Neuron (in vitro differentiated cells): ENCODE measurements at regions not wholly inside any gene's neighbourhood (a gene's known extent, or its start where the extent isn't known, plus 50 kb on each side); places are given as distances from the start of the nearest gene placed in this dataset.

Experiments
- H2AFZ ChIP-seq: one replicate; pipeline ENCODE4 v1.6.1; 2013; ENCODE audit warnings: low read depth, mild to moderate bottlenecking, inconsistent platforms, low read length, moderate library complexity
- H3K27me3 ChIP-seq: one replicate; pipeline ENCODE4 v1.6.1; 2013; ENCODE audit warnings: low read length; ENCODE audit not compliant: insufficient read depth
- H3K36me3 ChIP-seq: one replicate; pipeline ENCODE4 v1.6.1; 2013; ENCODE audit warnings: low read length; ENCODE audit not compliant: insufficient read depth
- H3K4me1 ChIP-seq: one replicate; pipeline ENCODE4 v1.6.1; 2013; ENCODE audit warnings: low read length; ENCODE audit not compliant: insufficient read depth
- H3K4me3 ChIP-seq: 2 replicates; pipeline ENCODE4 v1.5.1; 2013; ENCODE audit warnings: mild to moderate bottlenecking, low read length, moderate library complexity
- H3K9me3 ChIP-seq: one replicate; pipeline ENCODE4 v1.6.1; 2013; ENCODE audit warnings: low read length

DNA sequence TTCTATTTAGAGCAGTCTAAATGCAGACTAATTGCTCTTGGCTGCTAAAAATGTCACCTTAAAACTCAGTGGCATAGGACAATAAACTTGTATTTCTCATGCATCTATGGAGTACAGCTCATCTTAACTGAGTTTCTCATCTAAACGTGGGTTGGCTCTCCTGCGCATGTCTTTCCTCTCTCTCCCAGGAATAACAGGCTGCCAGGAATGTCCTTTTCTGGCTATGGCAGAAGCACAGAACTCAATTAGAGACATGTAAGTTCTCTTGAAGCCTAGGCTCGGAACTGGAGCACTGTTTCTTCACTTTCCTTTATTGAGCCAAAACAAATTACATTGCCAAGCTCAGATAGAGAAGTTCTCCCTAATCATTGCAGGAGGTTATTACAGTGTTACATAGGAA lies 722.3 kb upstream of the FLRT2 start:
- no peaks in the 10 kb centered on the region for H3K9me3 ChIP-seq
- H2AFZ ChIP-seq = no peak overlapping the region

DNA sequence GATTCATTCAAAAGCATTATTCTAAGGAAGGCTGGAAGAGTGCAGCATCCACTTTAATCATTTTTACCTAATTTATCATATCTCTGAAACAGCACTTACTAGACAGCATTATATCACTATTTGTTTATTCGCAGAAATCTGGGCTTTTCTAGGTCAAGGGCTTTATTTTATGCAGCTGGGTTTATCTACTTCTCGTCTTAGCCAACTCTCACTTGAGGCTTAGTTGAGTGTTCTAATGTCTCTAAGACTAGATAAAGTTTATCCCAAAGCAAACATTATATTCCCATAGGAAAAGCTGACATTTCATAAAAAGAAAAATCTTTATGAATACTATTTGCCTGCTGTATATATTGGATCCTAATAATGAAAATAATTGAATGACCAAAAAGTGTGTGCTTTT lies 720.8 kb upstream of the FLRT2 start:
- no peaks in the 10 kb centered on the region for H3K4me1 ChIP-seq
- no peaks in the 10 kb centered on the region for H3K9me3 ChIP-seq
- no peaks in the 10 kb centered on the region for H3K36me3 ChIP-seq
- no peak overlapping the region for H2AFZ ChIP-seq
- H3K27me3 ChIP-seq = no peaks in the 10 kb centered on the region
- H3K4me3 ChIP-seq = no peak overlapping the region

More for the DNA sequence above, 722.3 kb upstream of the FLRT2 start:
- no peaks in the 10 kb centered on the region for H3K27me3 ChIP-seq
- H3K4me1 ChIP-seq = no peaks in the 10 kb centered on the region
- H3K36me3 ChIP-seq = no peaks in the 10 kb centered on the region
- H3K4me3 ChIP-seq = no peak overlapping the region

DNA sequence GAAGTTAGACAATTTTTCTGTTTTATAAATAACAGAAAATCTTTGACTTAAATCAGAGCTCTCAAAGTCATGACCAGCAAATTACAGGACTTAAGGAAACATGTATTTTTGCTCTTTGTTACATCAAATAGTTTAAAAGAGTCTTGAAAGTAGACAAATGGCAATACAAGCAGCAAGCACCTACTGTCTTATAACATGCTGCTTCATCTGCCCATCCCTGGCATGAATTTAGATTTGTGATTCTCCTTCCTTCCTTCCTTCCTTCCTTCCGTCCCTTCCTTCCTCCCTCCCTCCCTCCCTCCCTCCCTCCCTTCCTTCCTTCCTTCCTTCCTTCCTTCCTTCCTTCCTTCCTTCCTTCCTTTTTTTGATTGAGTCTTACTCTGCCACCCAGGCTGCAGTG lies 715.6 kb upstream of the FLRT2 start:
- Histone ChIP-seq H3K4me3 (no peak overlapping the region), H3K36me3 (no peaks in the 10 kb centered on the region), H2AFZ (no peak overlapping the region), H3K9me3 (no peaks in the 10 kb centered on the region), H3K27me3 (no peaks in the 10 kb centered on the region), H3K4me1 (no peaks in the 10 kb centered on the region)

DNA sequence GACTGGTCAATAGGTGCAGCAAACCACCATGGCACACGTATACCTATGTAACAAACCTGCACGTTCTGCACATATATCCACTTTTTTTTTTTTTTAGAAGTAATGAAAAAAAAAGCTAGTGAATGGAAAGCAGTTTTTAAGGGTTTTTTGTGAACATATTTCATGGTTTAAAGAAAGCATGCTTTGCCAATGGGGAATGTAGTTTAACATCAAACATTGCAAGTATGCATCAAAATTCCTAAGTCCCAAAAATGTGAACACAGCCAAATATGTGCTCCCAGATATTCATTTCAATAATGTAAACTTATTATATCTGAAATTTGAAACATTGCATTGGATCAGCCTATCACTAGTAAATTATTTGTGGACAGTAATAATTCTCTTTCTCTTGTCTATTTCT lies 710.4 kb upstream of the FLRT2 start:
- no peak overlapping the region for H3K4me3 ChIP-seq
- H3K4me1 ChIP-seq = no peaks in the 10 kb centered on the region
- no peaks in the 10 kb centered on the region for H3K9me3 ChIP-seq

DNA sequence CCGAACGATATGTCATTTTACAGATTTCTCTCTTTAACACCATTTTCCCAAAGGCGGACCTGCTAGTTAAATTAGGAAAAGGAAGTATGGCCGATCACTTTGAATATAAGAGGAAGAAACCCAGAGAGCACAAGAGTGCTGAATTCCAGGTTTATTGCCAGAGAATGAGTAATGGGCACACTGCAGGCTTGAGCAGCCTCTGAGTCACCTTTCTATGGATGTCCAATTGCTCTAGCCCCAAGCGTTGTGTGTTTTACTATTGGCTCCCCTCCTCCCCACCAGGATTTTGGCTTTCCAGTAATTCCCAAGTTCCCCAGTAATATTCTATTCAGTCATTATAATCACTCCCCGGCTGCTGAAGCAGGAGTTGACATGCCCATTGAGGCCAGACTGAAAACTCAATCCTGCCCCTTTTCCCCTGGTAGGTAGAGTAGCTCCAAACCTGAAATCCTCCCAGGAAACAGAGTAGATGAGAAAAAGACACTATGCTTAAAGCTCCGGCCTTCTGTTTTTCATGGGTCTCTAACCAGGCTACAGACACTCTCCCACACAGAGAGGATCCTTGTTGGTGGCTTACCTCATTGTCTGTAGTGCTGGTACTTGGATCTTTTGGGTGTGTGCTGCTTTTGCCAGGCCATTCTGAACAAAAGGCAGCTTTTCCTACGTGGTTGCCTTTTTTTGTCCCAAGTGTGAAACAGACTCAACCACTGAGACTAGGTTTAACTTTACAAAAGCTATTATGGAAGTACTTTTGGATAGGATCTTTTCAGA lies 704.3 kb upstream of the FLRT2 start:
- Histone ChIP-seq H3K4me3 (no peak overlapping the region), H3K36me3 (no peaks in the 10 kb centered on the region), H3K4me1 (no peaks in the 10 kb centered on the region), H3K9me3 (no peaks in the 10 kb centered on the region), H2AFZ (no peak overlapping the region), H3K27me3 (no peaks in the 10 kb centered on the region)

More for the DNA sequence above, 710.4 kb upstream of the FLRT2 start:
- Histone ChIP-seq H3K36me3 (no peaks in the 10 kb centered on the region), H3K27me3 (no peaks in the 10 kb centered on the region), H2AFZ (no peak overlapping the region)

DNA sequence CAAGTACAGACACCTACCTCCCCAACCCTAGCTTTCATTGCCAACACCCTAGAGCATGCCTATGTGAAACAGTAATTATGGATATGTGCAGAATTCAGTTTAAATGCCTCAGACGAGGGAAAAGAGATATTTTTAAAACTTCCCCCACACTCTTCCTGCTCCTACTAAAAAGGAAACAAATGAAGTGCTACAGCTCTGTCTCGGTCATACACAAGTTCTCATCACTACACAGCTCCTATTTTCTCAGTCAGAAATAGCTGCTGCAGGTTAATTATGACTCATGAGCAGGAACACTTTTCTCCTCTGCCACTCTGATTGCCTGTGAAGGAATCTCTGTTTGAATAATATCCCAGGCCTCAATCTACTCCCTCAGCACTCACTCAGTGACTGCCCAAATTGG lies 703.6 kb upstream of the FLRT2 start:
- no peak overlapping the region for H2AFZ ChIP-seq
- H3K36me3 ChIP-seq = no peaks in the 10 kb centered on the region
- no peaks in the 10 kb centered on the region for H3K4me1 ChIP-seq
- no peak overlapping the region for H3K4me3 ChIP-seq
- H3K27me3 ChIP-seq = no peaks in the 10 kb centered on the region
- H3K9me3 ChIP-seq = no peaks in the 10 kb centered on the region

DNA sequence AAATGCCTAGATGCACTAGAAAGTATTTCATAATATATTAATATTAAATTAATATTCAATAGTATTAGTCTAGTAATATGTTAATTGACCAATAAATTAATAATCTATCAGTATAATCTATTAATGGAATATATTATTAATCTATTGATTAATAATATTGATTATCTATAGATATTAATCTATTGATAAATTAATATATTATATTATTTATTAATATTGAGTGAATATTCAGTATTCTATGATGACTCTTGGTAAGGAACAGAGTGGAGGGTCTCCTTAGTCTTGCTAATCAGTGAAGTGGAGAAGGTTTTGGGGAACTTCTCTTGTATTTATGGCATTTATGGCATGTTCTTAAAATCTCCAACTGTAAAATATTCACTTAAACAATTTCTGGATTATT lies 679.3 kb upstream of the FLRT2 start:
- H3K9me3 ChIP-seq = no peaks in the 10 kb centered on the region
- H3K36me3 ChIP-seq = no peaks in the 10 kb centered on the region
- H3K27me3 ChIP-seq = no peaks in the 10 kb centered on the region
- H3K4me3 ChIP-seq = no peak overlapping the region
- H2AFZ ChIP-seq = no peak overlapping the region
- no peaks in the 10 kb centered on the region for H3K4me1 ChIP-seq

DNA sequence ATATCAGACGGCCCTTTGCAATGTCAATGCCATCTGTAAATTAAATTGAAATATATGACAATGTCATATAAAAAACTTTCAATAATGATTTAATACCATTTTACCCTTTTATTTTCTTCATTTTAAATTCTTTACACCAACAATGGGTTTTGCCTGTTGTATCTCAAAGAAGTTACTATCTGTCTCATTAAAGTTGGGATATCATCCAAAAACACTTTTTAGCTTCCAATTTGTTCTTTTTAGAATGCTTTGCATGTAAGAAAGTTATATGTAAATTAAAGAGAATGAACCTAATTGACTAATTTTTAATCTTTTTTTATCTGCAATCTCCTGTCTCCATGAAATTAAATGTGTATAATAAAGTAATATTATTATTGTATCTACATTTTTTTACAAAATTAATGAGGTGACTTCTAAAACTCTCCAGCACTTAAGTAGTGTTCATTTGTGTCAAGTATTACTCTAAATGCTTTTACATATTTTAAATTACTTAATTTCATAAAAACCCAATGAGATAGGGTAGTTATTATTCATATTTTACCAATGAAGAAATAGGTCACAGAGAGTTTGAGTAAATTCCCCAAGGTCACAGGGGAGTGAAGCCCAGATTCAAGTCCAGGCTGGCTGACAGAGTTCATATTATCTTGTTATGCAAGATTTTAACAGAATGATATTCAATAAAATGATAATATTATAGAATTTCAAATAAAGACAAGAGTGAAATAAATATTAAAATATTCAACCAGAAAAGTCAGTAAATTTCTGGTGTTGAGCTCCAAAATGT lies 673.0 kb upstream of the FLRT2 start:
- no peak overlapping the region for H2AFZ ChIP-seq
- no peaks in the 10 kb centered on the region for H3K27me3 ChIP-seq
- H3K4me1 ChIP-seq = no peaks in the 10 kb centered on the region
- no peak overlapping the region for H3K4me3 ChIP-seq
- no peaks in the 10 kb centered on the region for H3K36me3 ChIP-seq
- no peaks in the 10 kb centered on the region for H3K9me3 ChIP-seq

DNA sequence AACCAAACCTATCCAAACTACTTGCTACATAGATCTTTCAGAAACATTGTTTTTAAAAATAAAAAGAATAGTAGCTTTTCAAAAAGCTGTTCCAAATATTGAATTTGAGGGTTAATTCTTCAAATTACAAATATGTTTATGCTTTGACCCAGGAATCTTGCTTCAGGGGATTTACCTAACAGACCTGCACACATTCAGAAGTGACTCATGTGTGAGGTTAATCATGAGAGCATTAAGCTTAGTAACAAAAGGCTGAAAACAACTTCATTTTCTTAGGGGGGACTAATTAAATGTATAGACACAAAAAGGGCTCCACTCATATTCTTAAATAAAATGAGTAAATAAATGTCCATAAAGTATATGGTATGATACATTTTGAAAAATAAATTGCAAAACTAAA lies 672.4 kb upstream of the FLRT2 start:
- Histone ChIP-seq H3K27me3 (no peaks in the 10 kb centered on the region), H3K36me3 (no peaks in the 10 kb centered on the region), H2AFZ (no peak overlapping the region), H3K4me1 (no peaks in the 10 kb centered on the region), H3K9me3 (no peaks in the 10 kb centered on the region), H3K4me3 (no peak overlapping the region)

DNA sequence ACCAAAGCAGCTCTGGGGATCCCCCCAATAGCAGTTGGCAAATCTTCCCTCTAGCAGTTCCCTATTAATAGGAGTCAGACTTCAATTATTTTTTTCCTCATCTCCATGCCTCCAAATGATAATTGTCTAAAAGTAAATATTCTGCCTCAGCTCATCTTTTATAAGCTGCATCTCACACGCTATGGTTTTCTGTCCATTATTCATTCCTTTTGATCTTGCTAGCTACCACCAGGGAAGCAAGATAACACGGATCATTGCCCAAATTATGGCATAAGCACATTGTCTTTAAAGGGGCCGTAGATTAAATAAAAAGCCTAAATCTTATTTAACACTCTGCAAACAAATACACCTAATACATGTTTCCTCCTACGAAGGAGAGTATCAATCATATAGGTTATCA lies 670.8 kb upstream of the FLRT2 start:
- Histone ChIP-seq H3K9me3 (no peaks in the 10 kb centered on the region), H3K4me3 (no peak overlapping the region), H3K36me3 (no peaks in the 10 kb centered on the region), H3K4me1 (no peaks in the 10 kb centered on the region), H2AFZ (no peak overlapping the region), H3K27me3 (no peaks in the 10 kb centered on the region)

DNA sequence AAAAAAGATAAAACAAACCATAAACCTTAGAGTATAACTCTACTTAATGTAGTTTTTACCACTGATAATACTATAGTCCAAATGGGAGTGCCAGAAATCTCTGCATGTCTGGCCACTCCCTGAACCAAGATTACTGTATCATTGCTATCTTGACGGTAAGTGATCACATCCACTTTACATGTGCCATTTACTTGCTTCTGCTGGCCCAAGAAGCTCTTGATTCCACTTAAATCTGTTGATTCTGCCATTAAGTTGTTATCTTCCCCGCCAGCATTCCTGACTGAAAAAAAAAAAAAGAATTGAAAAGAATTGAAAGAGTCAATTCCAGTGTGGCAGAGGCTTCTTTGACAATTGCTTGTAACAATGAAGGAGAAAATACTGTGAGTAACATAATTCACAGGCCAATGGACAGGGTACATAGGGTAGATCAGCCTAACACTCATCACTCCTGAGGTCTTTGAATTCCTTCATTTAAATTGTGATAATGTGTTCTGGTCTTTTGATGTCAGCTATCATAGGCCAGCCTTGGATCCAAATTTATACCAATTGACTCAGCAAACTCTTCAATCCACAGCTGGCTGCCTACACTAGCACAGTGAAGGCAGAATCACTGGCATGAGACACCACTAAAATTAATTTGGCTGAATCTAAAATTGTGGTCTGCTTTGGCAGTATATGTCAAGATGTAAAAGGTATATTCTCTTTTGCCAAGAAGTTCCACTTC lies 665.2 kb upstream of the FLRT2 start:
- no peak overlapping the region for H3K4me3 ChIP-seq
- no peaks in the 10 kb centered on the region for H3K9me3 ChIP-seq
- peaks cover 5% of the 10 kb centered on the region for H3K4me1 ChIP-seq
- no peaks in the 10 kb centered on the region for H3K27me3 ChIP-seq
- H2AFZ ChIP-seq = no peak overlapping the region
- H3K36me3 ChIP-seq = no peaks in the 10 kb centered on the region

DNA sequence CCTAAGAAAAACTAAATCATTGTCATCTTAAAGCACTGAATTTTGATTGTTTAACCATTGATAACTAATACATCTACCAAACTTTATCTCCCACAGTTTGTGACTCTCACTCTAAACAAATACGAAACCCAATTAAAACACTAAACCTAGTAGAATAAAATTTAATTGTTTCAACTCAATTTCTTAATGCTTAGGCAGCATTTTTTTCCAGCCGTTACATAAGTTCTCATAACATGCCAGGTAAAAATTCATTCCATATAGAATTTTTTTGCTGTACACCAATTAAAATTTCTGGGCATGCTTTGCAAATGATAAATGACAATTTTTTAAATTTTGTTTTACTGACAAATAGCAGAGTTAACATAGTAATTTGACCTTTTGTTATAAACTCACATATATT lies 658.2 kb upstream of the FLRT2 start:
- H3K9me3 ChIP-seq = no peaks in the 10 kb centered on the region
- no peaks in the 10 kb centered on the region for H3K36me3 ChIP-seq
- H3K4me1 ChIP-seq = no peaks in the 10 kb centered on the region
- H3K27me3 ChIP-seq = no peaks in the 10 kb centered on the region
- no peak overlapping the region for H2AFZ ChIP-seq
- H3K4me3 ChIP-seq = no peak overlapping the region

DNA sequence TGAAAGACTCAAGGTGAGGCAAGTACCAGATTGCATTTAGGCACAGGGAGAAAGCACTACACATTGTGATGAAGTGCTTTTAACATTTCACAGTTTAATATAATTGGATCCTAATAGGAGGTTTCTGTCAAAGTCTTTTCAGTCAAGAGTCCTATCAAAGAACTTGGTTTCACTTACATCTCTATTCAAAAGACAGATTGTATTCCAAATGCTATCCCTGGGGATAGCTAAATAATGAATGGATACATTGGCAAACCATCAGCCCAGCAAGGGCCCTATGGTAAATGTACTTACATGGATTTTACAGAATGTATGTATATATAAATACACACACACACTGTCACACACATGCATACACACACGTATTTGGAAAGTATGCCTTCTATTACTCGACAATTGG lies 655.5 kb upstream of the FLRT2 start:
- H3K36me3 ChIP-seq = no peaks in the 10 kb centered on the region
- no peak overlapping the region for H2AFZ ChIP-seq
- no peaks in the 10 kb centered on the region for H3K9me3 ChIP-seq
- H3K27me3 ChIP-seq = no peaks in the 10 kb centered on the region
- H3K4me1 ChIP-seq = no peaks in the 10 kb centered on the region
- no peak overlapping the region for H3K4me3 ChIP-seq
